ENCODE measurements at regions not wholly inside any gene's neighbourhood (a gene's known extent, or its start where the extent isn't known, plus 50 kb on each side); places are given as distances from the start of the nearest gene placed in this dataset.

DNA sequence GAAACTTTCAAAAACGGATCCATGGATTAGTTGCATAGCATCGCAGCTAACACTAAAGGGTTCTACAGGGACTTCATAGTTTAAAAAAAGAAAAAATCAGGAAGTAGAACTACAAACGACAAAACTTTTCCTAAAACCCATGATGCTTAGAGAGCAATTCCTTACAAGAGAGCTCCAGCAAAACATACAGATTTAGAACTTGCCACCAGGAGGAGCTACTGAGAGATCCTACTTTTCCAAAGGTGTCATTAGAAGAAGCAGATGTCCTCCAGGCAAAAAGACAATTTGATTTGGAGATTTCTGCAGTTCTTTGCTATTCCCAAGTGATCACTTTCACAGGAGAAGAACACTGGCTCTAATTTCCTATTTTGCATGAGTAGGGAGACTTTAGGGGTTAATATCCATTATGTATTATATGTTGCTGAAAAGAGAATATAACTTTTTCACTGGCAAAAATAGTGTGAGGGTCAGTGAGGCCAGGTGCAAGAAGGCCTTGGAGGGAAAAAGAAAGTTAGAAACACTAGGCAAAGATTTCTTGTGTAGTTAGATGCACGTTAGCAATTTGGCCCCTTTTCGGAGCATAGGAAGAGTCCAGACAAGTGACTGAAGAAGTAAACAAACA, 436.2 kb downstream of the SUCLG1 start:
- no peaks in the 10 kb centered on the region for H3K27me3 ChIP-seq
- H3K4me1 ChIP-seq: no peaks in the 10 kb centered on the region
- H3K36me3 ChIP-seq: no peaks in the 10 kb centered on the region
- WGBS, 2 donors: 39 to 44% methylated on average over 5 of the region's 5 CpGs
- no peak overlapping the region for H3K4me3 ChIP-seq
- ATAC-seq (ENCODE audit: low FRiP score in 2 of 2) (no peak), DNase-seq (no peak)
- TF ChIP-seq, protein P1, sequence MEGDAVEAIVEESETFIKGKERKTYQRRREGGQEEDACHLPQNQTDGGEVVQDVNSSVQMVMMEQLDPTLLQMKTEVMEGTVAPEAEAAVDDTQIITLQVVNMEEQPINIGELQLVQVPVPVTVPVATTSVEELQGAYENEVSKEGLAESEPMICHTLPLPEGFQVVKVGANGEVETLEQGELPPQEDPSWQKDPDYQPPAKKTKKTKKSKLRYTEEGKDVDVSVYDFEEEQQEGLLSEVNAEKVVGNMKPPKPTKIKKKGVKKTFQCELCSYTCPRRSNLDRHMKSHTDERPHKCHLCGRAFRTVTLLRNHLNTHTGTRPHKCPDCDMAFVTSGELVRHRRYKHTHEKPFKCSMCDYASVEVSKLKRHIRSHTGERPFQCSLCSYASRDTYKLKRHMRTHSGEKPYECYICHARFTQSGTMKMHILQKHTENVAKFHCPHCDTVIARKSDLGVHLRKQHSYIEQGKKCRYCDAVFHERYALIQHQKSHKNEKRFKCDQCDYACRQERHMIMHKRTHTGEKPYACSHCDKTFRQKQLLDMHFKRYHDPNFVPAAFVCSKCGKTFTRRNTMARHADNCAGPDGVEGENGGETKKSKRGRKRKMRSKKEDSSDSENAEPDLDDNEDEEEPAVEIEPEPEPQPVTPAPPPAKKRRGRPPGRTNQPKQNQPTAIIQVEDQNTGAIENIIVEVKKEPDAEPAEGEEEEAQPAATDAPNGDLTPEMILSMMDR (IDR thresholded peaks at IDR 0.05): peak in 4 of 6 experiments; percentile 25 to 45 (median 40)
- TF ChIP-seq EP300 (IDR thresholded peaks at IDR 0.05): no peak
- H3K9me3 ChIP-seq: no peaks in the 10 kb centered on the region
- H3K27ac ChIP-seq: no peak overlapping the region

DNA sequence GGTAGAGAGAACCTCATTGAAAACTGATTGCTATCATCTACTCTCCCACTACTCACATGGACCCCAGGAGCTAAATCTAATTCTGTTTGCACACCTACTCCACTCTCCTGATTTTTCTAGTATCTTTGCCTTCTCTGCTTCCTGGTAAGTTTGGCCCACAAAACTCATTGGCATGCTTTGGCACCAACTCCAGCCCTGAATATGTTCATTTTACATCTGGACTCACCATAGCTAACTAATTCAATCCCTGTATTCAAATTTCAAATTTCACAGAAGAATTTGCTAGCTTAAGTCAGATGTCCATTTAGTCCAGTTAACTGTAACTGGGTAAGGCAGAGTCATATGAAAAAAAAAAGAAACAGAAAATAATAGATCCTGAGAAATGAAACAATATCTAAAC, 442.1 kb downstream of the SUCLG1 start:
- DNase-seq (no peak), ATAC-seq (ENCODE audit: low FRiP score in 2 of 2) (no peak)
- Histone ChIP-seq H3K27ac (no peak overlapping the region), H3K4me1 (no peaks in the 10 kb centered on the region), H3K27me3 (no peaks in the 10 kb centered on the region), H3K4me3 (no peak overlapping the region), H3K36me3 (no peaks in the 10 kb centered on the region), H3K9me3 (no peaks in the 10 kb centered on the region)
- TF ChIP-seq, protein P1 (IDR thresholded peaks at IDR 0.05): no peak
- TF ChIP-seq EP300 (IDR thresholded peaks at IDR 0.05) (no peak), POLR2A (IDR thresholded peaks at IDR 0.05) (no peak), POLR2AphosphoS5 (IDR thresholded peaks at IDR 0.05) (no peak)

DNA sequence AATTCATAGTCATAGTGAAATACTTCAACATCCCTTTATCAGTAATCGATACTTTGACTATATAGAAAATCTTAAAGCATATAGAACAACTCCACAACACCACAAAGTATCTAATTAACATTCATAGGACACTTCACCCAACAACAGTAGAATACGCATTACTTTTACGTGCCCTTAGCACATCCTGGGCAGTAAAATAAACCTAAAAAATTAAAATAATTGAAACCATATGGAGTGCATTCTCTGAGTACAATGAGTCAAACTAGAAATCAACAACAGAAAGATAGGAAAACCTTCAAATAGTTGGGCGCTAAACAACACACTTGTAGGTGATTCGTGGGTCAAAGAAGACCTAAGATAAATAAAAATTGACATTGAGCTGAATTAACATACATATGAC, 442.9 kb downstream of the SUCLG1 start:
- H3K9me3 ChIP-seq: no peaks in the 10 kb centered on the region
- no peak for ATAC-seq (ENCODE audit: low FRiP score in 2 of 2)
- no peaks in the 10 kb centered on the region for H3K27me3 ChIP-seq
- H3K4me1 ChIP-seq: no peaks in the 10 kb centered on the region
- no peaks in the 10 kb centered on the region for H3K36me3 ChIP-seq
- no peak for DNase-seq
- 89 to 92% methylated on average over 5 of the region's 5 CpGs for WGBS, 2 donors
- TF ChIP-seq EP300 (IDR thresholded peaks at IDR 0.05) (no peak), POLR2A (IDR thresholded peaks at IDR 0.05) (no peak), POLR2AphosphoS5 (IDR thresholded peaks at IDR 0.05) (no peak)
- TF ChIP-seq, protein P1 (IDR thresholded peaks at IDR 0.05): no peak
- no peak overlapping the region for H3K4me3 ChIP-seq
- H3K27ac ChIP-seq: no peak overlapping the region

DNA sequence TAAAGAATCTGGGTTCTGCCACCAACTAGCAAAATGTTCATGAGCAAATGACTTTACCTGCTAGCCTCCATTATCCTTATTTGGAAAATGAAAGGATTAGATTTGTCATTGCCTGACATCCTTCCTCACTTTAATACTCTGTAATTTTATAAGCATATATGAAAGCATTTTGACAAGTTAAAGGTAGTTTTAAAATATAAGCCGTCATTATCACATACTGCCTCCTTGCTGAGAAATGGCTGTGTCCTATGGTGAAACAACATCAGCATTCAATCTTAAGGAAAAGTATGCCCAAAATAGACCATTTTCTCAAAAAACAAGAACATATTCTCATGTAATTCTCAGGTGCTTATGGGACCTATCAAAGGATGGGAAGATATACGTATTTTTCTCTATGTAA, 461.2 kb downstream of the SUCLG1 start:
- H3K27ac ChIP-seq: no peak overlapping the region
- no peaks in the 10 kb centered on the region for H3K9me3 ChIP-seq
- H3K27me3 ChIP-seq: no peaks in the 10 kb centered on the region
- no peak for ATAC-seq (ENCODE audit: low FRiP score in 2 of 2)
- no peaks in the 10 kb centered on the region for H3K4me1 ChIP-seq
- 87 to 96% methylated on average over 2 of the region's 2 CpGs for WGBS, 2 donors
- TF ChIP-seq POLR2A (IDR thresholded peaks at IDR 0.05) (no peak), POLR2AphosphoS5 (IDR thresholded peaks at IDR 0.05) (no peak), EP300 (IDR thresholded peaks at IDR 0.05) (no peak)
- TF ChIP-seq, protein P1 (IDR thresholded peaks at IDR 0.05): no peak
- no peak for DNase-seq
- H3K4me3 ChIP-seq: no peak overlapping the region
- no peaks in the 10 kb centered on the region for H3K36me3 ChIP-seq

DNA sequence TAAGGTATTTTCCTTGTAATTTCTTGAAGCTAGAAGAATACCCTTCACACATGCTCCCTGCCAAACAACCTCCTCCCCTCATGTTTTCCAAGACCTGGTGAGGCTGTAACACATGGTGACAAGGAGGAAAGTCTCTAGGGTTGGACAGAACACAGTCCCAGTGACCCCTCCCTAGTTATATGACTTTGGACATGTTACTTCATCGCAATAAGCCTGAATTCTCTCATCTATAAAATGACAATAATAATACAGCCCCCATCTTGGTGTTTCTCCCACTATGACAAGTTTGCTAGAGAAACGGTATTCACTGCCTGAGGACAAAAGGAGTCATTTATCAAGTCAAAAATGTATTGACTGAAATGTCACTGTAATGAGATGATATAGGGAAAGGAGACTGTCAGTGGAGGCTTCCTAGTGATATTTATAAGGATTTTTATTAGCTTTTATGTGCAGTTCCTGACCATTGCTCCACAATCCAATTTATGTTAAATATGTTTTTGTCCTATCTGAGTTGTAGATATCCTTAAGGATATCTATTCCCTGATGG, 464.4 kb downstream of the SUCLG1 start:
- H3K4me1 ChIP-seq: no peaks in the 10 kb centered on the region
- no peak for ATAC-seq (ENCODE audit: low FRiP score in 2 of 2)
- TF ChIP-seq, protein P1 (IDR thresholded peaks at IDR 0.05): no peak
- no peak for TF ChIP-seq POLR2AphosphoS5 (IDR thresholded peaks at IDR 0.05)
- TF ChIP-seq POLR2A (IDR thresholded peaks at IDR 0.05): no peak
- no peak for TF ChIP-seq EP300 (IDR thresholded peaks at IDR 0.05)
- no peak overlapping the region for H3K27ac ChIP-seq
- H3K27me3 ChIP-seq: no peaks in the 10 kb centered on the region
- 65 to 83% methylated on average over 2 of the region's 2 CpGs for WGBS, 2 donors
- no peak for DNase-seq
- no peaks in the 10 kb centered on the region for H3K9me3 ChIP-seq
- H3K36me3 ChIP-seq: no peaks in the 10 kb centered on the region
- no peak overlapping the region for H3K4me3 ChIP-seq

Measured in upper lobe of left lung (tissue), 6 donors.